ENCODE measurements at regions not wholly inside any gene's neighbourhood (a gene's known extent, or its start where the extent isn't known, plus 50 kb on each side); places are given as distances from the start of the nearest gene placed in this dataset.

DNA sequence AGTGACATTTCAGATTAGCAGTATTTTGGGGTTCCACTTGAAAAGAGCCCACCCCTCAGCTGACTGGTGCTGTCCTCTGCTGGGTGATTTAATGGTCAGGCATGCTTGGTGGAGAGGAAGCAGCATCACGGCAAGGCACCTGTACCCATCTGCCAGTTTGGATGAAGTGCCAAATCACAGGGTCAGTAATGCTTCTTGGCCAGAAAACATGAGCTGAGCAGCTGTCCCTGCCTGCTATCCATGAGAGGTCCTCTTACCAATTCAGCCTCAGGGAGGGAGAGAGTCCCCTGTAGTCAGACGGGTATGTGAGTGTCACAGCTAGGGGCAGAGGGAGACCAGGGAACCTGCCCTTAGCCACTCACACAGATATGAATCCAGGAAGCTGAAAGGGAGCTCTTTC is 137.9 kb downstream of the SEC61B start:
- TF ChIP-seq, protein P1, sequence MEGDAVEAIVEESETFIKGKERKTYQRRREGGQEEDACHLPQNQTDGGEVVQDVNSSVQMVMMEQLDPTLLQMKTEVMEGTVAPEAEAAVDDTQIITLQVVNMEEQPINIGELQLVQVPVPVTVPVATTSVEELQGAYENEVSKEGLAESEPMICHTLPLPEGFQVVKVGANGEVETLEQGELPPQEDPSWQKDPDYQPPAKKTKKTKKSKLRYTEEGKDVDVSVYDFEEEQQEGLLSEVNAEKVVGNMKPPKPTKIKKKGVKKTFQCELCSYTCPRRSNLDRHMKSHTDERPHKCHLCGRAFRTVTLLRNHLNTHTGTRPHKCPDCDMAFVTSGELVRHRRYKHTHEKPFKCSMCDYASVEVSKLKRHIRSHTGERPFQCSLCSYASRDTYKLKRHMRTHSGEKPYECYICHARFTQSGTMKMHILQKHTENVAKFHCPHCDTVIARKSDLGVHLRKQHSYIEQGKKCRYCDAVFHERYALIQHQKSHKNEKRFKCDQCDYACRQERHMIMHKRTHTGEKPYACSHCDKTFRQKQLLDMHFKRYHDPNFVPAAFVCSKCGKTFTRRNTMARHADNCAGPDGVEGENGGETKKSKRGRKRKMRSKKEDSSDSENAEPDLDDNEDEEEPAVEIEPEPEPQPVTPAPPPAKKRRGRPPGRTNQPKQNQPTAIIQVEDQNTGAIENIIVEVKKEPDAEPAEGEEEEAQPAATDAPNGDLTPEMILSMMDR (IDR thresholded peaks at IDR 0.05): no peak
- TF ChIP-seq POLR2A (IDR thresholded peaks at IDR 0.05): no peak
